ENCODE measurements at regions not wholly inside any gene's neighbourhood (a gene's known extent, or its start where the extent isn't known, plus 50 kb on each side); places are given as distances from the start of the nearest gene placed in this dataset.

GRCh38 chr4:22870847-22871449 lies 178.2 kb downstream of the GBA3 start:
- Histone ChIP-seq H3K4me3 (ENCODE audit: low read length) (no peak overlapping the region), H3K9me3 (ENCODE audit: low read length) (no peaks in the 10 kb centered on the region), H3K4me2 (ENCODE audit: low read length) (no peak overlapping the region), H3K9ac (ENCODE audit: low read length) (no peak overlapping the region), H3K9me2 (replicated peaks; ENCODE audit: low read length) (no peaks in the 10 kb centered on the region), H3K79me2 (ENCODE audit: low read length) (no peaks in the 10 kb centered on the region), H3K27ac (ENCODE audit: low read length) (no peak overlapping the region), H3K36me3 (ENCODE audit: low read depth, low read length) (no peaks in the 10 kb centered on the region), H2AFZ (ENCODE audit: low read length) (no peak overlapping the region), H3F3A (ENCODE audit: low read length, unreplicated experiment) (no peaks in the 10 kb centered on the region), H3K27me3 (ENCODE audit: low read length) (peaks cover 53% of the 10 kb centered on the region), H3K4me1 (ENCODE audit: insufficient read depth, low read length) (no peaks in the 10 kb centered on the region), H4K20me1 (ENCODE audit: low read length) (no peaks in the 10 kb centered on the region)
- ChIA-PET POLR2A (ENCODE audit: unreplicated experiment) (no interaction called here), CTCF (no interaction called here)
- ATAC-seq (no peak), DNase-seq (no peak)
- intact Hi-C loops (cut with micrococcal nuclease) = no loop called here
- no TSS peak for BruUV-seq (replicated peaks)
- TF ChIP-seq EZH2 (IDR thresholded peaks at IDR 0.05; ENCODE audit: low read length, unreplicated experiment) (no peak), CTCF (conservative IDR thresholded peaks at IDR 0.05; ENCODE audit: low read depth, low read length) (no peak), EZH2phosphoT487 (IDR thresholded peaks at IDR 0.05; ENCODE audit: borderline replicate concordance, low read length) (no peak)

DNA sequence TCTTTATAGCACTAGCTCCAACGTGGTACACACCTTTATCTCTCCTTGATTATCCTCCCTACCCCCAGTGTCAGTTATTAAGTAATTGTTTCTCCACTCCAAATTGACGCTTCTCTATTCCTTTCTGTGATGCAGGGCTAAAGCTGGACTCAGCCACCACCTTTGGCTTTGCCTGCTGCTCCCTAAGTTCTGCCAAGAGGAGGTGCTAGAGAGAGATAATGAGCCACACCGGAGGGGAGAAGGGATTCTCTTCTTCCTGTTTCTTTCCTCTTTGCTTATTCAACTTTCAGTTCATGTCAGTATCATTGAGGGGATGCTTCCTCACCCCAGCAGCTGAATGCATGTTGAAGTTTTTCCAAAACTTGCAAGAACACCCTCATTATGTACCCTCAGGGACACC lies 176.5 kb downstream of the GBA3 start:
- H3K4me3 ChIP-seq (ENCODE audit: low read length) = no peak overlapping the region
- no peak for ATAC-seq
- intact Hi-C loops (cut with micrococcal nuclease) = no loop called here
- ChIA-PET CTCF (no interaction called here), POLR2A (ENCODE audit: unreplicated experiment) (no interaction called here)
- H3K27ac ChIP-seq (ENCODE audit: low read length) = no peak overlapping the region
- H2AFZ ChIP-seq (ENCODE audit: low read length) = no peak overlapping the region
- no peaks in the 10 kb centered on the region for H4K20me1 ChIP-seq (ENCODE audit: low read length)
- H3K27me3 ChIP-seq (ENCODE audit: low read length) = peaks cover 55% of the 10 kb centered on the region
- H3K9ac ChIP-seq (ENCODE audit: low read length) = no peak overlapping the region
- no peaks in the 10 kb centered on the region for H3F3A ChIP-seq (ENCODE audit: low read length, unreplicated experiment)
- TF ChIP-seq EZH2 (IDR thresholded peaks at IDR 0.05; ENCODE audit: low read length, unreplicated experiment) (no peak), CTCF (conservative IDR thresholded peaks at IDR 0.05; ENCODE audit: low read depth, low read length) (peak; percentile 34; the same call in 1 of the 2 replicates)
- H3K79me2 ChIP-seq (ENCODE audit: low read length) = no peaks in the 10 kb centered on the region
- H3K36me3 ChIP-seq (ENCODE audit: low read depth, low read length) = no peaks in the 10 kb centered on the region
- no TSS peak for BruUV-seq (replicated peaks)
- H3K4me1 ChIP-seq (ENCODE audit: insufficient read depth, low read length) = no peaks in the 10 kb centered on the region
- H3K9me3 ChIP-seq (ENCODE audit: low read length) = no peaks in the 10 kb centered on the region
- no peak for DNase-seq
- H3K9me2 ChIP-seq (replicated peaks; ENCODE audit: low read length) = no peaks in the 10 kb centered on the region
- H3K4me2 ChIP-seq (ENCODE audit: low read length) = no peak overlapping the region

Data from PC-3 (cell line).